ENCODE measurements at regions not wholly inside any gene's neighbourhood (a gene's known extent, or its start where the extent isn't known, plus 50 kb on each side); places are given as distances from the start of the nearest gene placed in this dataset.

- DNase-seq (ENCODE audit: low read depth, low spot score): no peak
- H3K4me3 ChIP-seq (ENCODE audit: insufficient read length, low read depth): no peak overlapping the region
- no peak for TF ChIP-seq YY1 (IDR thresholded peaks at IDR 0.05; ENCODE audit: insufficient read depth, insufficient read length)
- TF ChIP-seq SUZ12 (IDR thresholded peaks at IDR 0.05; ENCODE audit: extremely low read depth, insufficient read depth, insufficient read length): no peak
- TF ChIP-seq ZNF274 (IDR thresholded peaks at IDR 0.05; ENCODE audit: low read depth, low read length): no peak
- H3K4me1 ChIP-seq (ENCODE audit: insufficient read depth, insufficient read length): no peaks in the 10 kb centered on the region
- H3K36me3 ChIP-seq (ENCODE audit: insufficient read depth, insufficient read length, low read length): no peaks in the 10 kb centered on the region
- H3K9me3 ChIP-seq (ENCODE audit: insufficient read depth, low read length): peaks cover 10% of the 10 kb centered on the region
- H3K27me3 ChIP-seq (ENCODE audit: insufficient read depth, insufficient read length): no peaks in the 10 kb centered on the region
- no peak overlapping the region for H3K9ac ChIP-seq (ENCODE audit: insufficient read length, low read depth)
Observed at GRCh38 chr16:86639354-86639753, 61.0 kb downstream of the FOXL1 start.

- H3K4me1 ChIP-seq (ENCODE audit: insufficient read depth, insufficient read length): no peaks in the 10 kb centered on the region
- no peaks in the 10 kb centered on the region for H3K36me3 ChIP-seq (ENCODE audit: insufficient read depth, insufficient read length, low read length)
- peaks cover 10% of the 10 kb centered on the region for H3K9me3 ChIP-seq (ENCODE audit: insufficient read depth, low read length)
- DNase-seq (ENCODE audit: low read depth, low spot score): no peak
- H3K4me3 ChIP-seq (ENCODE audit: insufficient read length, low read depth): no peak overlapping the region
- H3K27me3 ChIP-seq (ENCODE audit: insufficient read depth, insufficient read length): no peaks in the 10 kb centered on the region
- TF ChIP-seq ZNF274 (IDR thresholded peaks at IDR 0.05; ENCODE audit: low read depth, low read length) (no peak), SUZ12 (IDR thresholded peaks at IDR 0.05; ENCODE audit: extremely low read depth, insufficient read depth, insufficient read length) (no peak), YY1 (IDR thresholded peaks at IDR 0.05; ENCODE audit: insufficient read depth, insufficient read length) (no peak)
- no peak overlapping the region for H3K9ac ChIP-seq (ENCODE audit: insufficient read length, low read depth)
Observed at GRCh38 chr16:86640265-86640843, 62.0 kb downstream of the FOXL1 start.

- H3K4me3 ChIP-seq (ENCODE audit: insufficient read length, low read depth): no peak overlapping the region
- no peaks in the 10 kb centered on the region for H3K4me1 ChIP-seq (ENCODE audit: insufficient read depth, insufficient read length)
- DNase-seq (ENCODE audit: low read depth, low spot score): no peak
- H3K36me3 ChIP-seq (ENCODE audit: insufficient read depth, insufficient read length, low read length): no peaks in the 10 kb centered on the region
- H3K9me3 ChIP-seq (ENCODE audit: insufficient read depth, low read length): peaks cover 10% of the 10 kb centered on the region
- TF ChIP-seq YY1 (IDR thresholded peaks at IDR 0.05; ENCODE audit: insufficient read depth, insufficient read length): no peak
- H3K9ac ChIP-seq (ENCODE audit: insufficient read length, low read depth): no peak overlapping the region
- no peaks in the 10 kb centered on the region for H3K27me3 ChIP-seq (ENCODE audit: insufficient read depth, insufficient read length)
Observed at GRCh38 chr16:86642087-86642486, 63.7 kb downstream of the FOXL1 start.

- H3K9me3 ChIP-seq (ENCODE audit: insufficient read depth, low read length): peaks cover 26% of the 10 kb centered on the region
- H3K4me3 ChIP-seq (ENCODE audit: insufficient read length, low read depth): no peak overlapping the region
- no peak overlapping the region for H3K9ac ChIP-seq (ENCODE audit: insufficient read length, low read depth)
- no peak for DNase-seq (ENCODE audit: low read depth, low spot score)
- H3K4me1 ChIP-seq (ENCODE audit: insufficient read depth, insufficient read length): no peaks in the 10 kb centered on the region
- no peaks in the 10 kb centered on the region for H3K36me3 ChIP-seq (ENCODE audit: insufficient read depth, insufficient read length, low read length)
- TF ChIP-seq ZNF274 (IDR thresholded peaks at IDR 0.05; ENCODE audit: low read depth, low read length) (no peak), YY1 (IDR thresholded peaks at IDR 0.05; ENCODE audit: insufficient read depth, insufficient read length) (no peak), SUZ12 (IDR thresholded peaks at IDR 0.05; ENCODE audit: extremely low read depth, insufficient read depth, insufficient read length) (no peak)
- H3K27me3 ChIP-seq (ENCODE audit: insufficient read depth, insufficient read length): no peaks in the 10 kb centered on the region
Observed at GRCh38 chr16:86643671-86644070, 65.3 kb downstream of the FOXL1 start.

- H3K4me3 ChIP-seq (ENCODE audit: insufficient read length, low read depth): no peak overlapping the region
- no peaks in the 10 kb centered on the region for H3K4me1 ChIP-seq (ENCODE audit: insufficient read depth, insufficient read length)
- peaks cover 21% of the 10 kb centered on the region; the same call in 1 of the 2 replicates for H3K9me3 ChIP-seq (ENCODE audit: insufficient read depth, low read length)
- H3K36me3 ChIP-seq (ENCODE audit: insufficient read depth, insufficient read length, low read length): no peaks in the 10 kb centered on the region
- no peak overlapping the region for H3K9ac ChIP-seq (ENCODE audit: insufficient read length, low read depth)
- no peaks in the 10 kb centered on the region for H3K27me3 ChIP-seq (ENCODE audit: insufficient read depth, insufficient read length)
- DNase-seq (ENCODE audit: low read depth, low spot score): no peak
- no peak for TF ChIP-seq YY1 (IDR thresholded peaks at IDR 0.05; ENCODE audit: insufficient read depth, insufficient read length)
- no peak for TF ChIP-seq ZNF274 (IDR thresholded peaks at IDR 0.05; ENCODE audit: low read depth, low read length)
- no peak for TF ChIP-seq SUZ12 (IDR thresholded peaks at IDR 0.05; ENCODE audit: extremely low read depth, insufficient read depth, insufficient read length)
Observed at GRCh38 chr16:86647561-86647960, 69.2 kb downstream of the FOXL1 start.

GRCh38 chr16:86649875-86650274, 71.5 kb downstream of the FOXL1 start:
- TF ChIP-seq YY1 (IDR thresholded peaks at IDR 0.05; ENCODE audit: insufficient read depth, insufficient read length): no peak
- no peak for TF ChIP-seq SUZ12 (IDR thresholded peaks at IDR 0.05; ENCODE audit: extremely low read depth, insufficient read depth, insufficient read length)
- H3K36me3 ChIP-seq (ENCODE audit: insufficient read depth, insufficient read length, low read length): no peaks in the 10 kb centered on the region
- H3K4me3 ChIP-seq (ENCODE audit: insufficient read length, low read depth): no peak overlapping the region
- no peak for DNase-seq (ENCODE audit: low read depth, low spot score)
- no peaks in the 10 kb centered on the region for H3K4me1 ChIP-seq (ENCODE audit: insufficient read depth, insufficient read length)
- no peaks in the 10 kb centered on the region for H3K27me3 ChIP-seq (ENCODE audit: insufficient read depth, insufficient read length)
- H3K9me3 ChIP-seq (ENCODE audit: insufficient read depth, low read length): peaks cover 18% of the 10 kb centered on the region; the same call in 1 of the 2 replicates
- H3K9ac ChIP-seq (ENCODE audit: insufficient read length, low read depth): no peak overlapping the region

GRCh38 chr16:86651013-86651627, 72.8 kb downstream of the FOXL1 start:
- TF ChIP-seq SUZ12 (IDR thresholded peaks at IDR 0.05; ENCODE audit: extremely low read depth, insufficient read depth, insufficient read length) (no peak), YY1 (IDR thresholded peaks at IDR 0.05; ENCODE audit: insufficient read depth, insufficient read length) (no peak), ZNF274 (IDR thresholded peaks at IDR 0.05; ENCODE audit: low read depth, low read length) (no peak)

More at GRCh38 chr16:86651013-86651627, 72.8 kb downstream of the FOXL1 start:
- no peak overlapping the region for H3K9ac ChIP-seq (ENCODE audit: insufficient read length, low read depth)
- H3K4me1 ChIP-seq (ENCODE audit: insufficient read depth, insufficient read length): no peaks in the 10 kb centered on the region
- peaks cover 18% of the 10 kb centered on the region; the same call in 1 of the 2 replicates for H3K9me3 ChIP-seq (ENCODE audit: insufficient read depth, low read length)
- H3K36me3 ChIP-seq (ENCODE audit: insufficient read depth, insufficient read length, low read length): no peaks in the 10 kb centered on the region
- H3K4me3 ChIP-seq (ENCODE audit: insufficient read length, low read depth): no peak overlapping the region
- H3K27me3 ChIP-seq (ENCODE audit: insufficient read depth, insufficient read length): no peaks in the 10 kb centered on the region
- no peak for DNase-seq (ENCODE audit: low read depth, low spot score)
